ENCODE measurements at regions not wholly inside any gene's neighbourhood (a gene's known extent, or its start where the extent isn't known, plus 50 kb on each side); places are given as distances from the start of the nearest gene placed in this dataset.

DNA sequence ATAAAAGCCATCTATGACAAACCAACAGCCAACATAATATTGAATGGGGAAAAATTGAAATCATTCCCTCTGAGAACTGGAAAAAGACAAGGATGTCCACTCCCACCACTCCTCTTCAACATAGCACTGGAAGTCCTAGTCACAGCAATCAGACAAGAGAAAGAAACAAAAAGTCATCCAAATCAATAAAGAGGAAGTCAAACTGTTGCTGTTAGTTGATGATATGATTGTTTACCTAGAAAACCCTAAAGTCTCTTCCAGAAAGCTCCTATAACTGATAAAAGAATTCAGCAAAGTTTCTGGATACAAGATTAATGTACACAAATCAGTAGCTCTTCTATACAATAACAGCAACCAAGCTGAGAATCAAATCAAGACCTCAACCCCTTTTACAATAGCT is 285.1 kb upstream of the PHF14 start:
- TF ChIP-seq EZH2 (IDR thresholded peaks at IDR 0.05; ENCODE audit: borderline replicate concordance, low read length), result no peak
- TF ChIP-seq, protein P1, sequence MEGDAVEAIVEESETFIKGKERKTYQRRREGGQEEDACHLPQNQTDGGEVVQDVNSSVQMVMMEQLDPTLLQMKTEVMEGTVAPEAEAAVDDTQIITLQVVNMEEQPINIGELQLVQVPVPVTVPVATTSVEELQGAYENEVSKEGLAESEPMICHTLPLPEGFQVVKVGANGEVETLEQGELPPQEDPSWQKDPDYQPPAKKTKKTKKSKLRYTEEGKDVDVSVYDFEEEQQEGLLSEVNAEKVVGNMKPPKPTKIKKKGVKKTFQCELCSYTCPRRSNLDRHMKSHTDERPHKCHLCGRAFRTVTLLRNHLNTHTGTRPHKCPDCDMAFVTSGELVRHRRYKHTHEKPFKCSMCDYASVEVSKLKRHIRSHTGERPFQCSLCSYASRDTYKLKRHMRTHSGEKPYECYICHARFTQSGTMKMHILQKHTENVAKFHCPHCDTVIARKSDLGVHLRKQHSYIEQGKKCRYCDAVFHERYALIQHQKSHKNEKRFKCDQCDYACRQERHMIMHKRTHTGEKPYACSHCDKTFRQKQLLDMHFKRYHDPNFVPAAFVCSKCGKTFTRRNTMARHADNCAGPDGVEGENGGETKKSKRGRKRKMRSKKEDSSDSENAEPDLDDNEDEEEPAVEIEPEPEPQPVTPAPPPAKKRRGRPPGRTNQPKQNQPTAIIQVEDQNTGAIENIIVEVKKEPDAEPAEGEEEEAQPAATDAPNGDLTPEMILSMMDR (IDR thresholded peaks at IDR 0.05; ENCODE audit: low read length), result no peak
- no peaks in the 10 kb centered on the region for H3K36me3 ChIP-seq (ENCODE audit: insufficient read depth, low read length)

GRCh38 chr7:10696064-10696463 is 277.6 kb upstream of the PHF14 start:
- no peak overlapping the region for H3K4me3 ChIP-seq (ENCODE audit: low read depth, low read length, poor library complexity, severe bottlenecking)
- no peaks in the 10 kb centered on the region for H3K9me3 ChIP-seq (ENCODE audit: low read length)
- no peaks in the 10 kb centered on the region for H3K4me1 ChIP-seq (ENCODE audit: insufficient read depth, low read length, severe bottlenecking)
- H3K4me2 ChIP-seq (ENCODE audit: low read length), result no peak overlapping the region
- no peak overlapping the region for H3K27ac ChIP-seq (ENCODE audit: low read depth, low read length, poor library complexity, severe bottlenecking)
- no peaks in the 10 kb centered on the region for H3K27me3 ChIP-seq (ENCODE audit: insufficient read depth, low read length)
- no peak overlapping the region for H3K9ac ChIP-seq (ENCODE audit: low read length)
- no peaks in the 10 kb centered on the region for H4K20me1 ChIP-seq (ENCODE audit: insufficient read depth, low read length)
- no peaks in the 10 kb centered on the region for H3K9me2 ChIP-seq (ENCODE audit: low read depth, low read length)
- no peaks in the 10 kb centered on the region for H3F3A ChIP-seq (ENCODE audit: insufficient read depth, low read length)
- H3K79me2 ChIP-seq (ENCODE audit: insufficient read depth, low read length), result no peaks in the 10 kb centered on the region
- TF ChIP-seq, protein P1 (IDR thresholded peaks at IDR 0.05; ENCODE audit: low read length), result no peak
- no peak for TF ChIP-seq EZH2 (IDR thresholded peaks at IDR 0.05; ENCODE audit: borderline replicate concordance, low read length)
- H2AFZ ChIP-seq (ENCODE audit: low read length), result no peak overlapping the region
- no peaks in the 10 kb centered on the region for H3K36me3 ChIP-seq (ENCODE audit: insufficient read depth, low read length)

More for the DNA sequence above, 285.1 kb upstream of the PHF14 start:
- H3K9me2 ChIP-seq (ENCODE audit: low read depth, low read length), result no peaks in the 10 kb centered on the region
- no peaks in the 10 kb centered on the region for H4K20me1 ChIP-seq (ENCODE audit: insufficient read depth, low read length)
- no peaks in the 10 kb centered on the region for H3K79me2 ChIP-seq (ENCODE audit: insufficient read depth, low read length)
- no peak overlapping the region for H3K27ac ChIP-seq (ENCODE audit: low read depth, low read length, poor library complexity, severe bottlenecking)
- no peak overlapping the region for H2AFZ ChIP-seq (ENCODE audit: low read length)
- no peak overlapping the region for H3K9ac ChIP-seq (ENCODE audit: low read length)
- no peaks in the 10 kb centered on the region for H3F3A ChIP-seq (ENCODE audit: insufficient read depth, low read length)
- no peak overlapping the region for H3K4me3 ChIP-seq (ENCODE audit: low read depth, low read length, poor library complexity, severe bottlenecking)
- H3K27me3 ChIP-seq (ENCODE audit: insufficient read depth, low read length), result no peaks in the 10 kb centered on the region
- H3K9me3 ChIP-seq (ENCODE audit: low read length), result no peaks in the 10 kb centered on the region
- H3K4me1 ChIP-seq (ENCODE audit: insufficient read depth, low read length, severe bottlenecking), result no peaks in the 10 kb centered on the region
- H3K4me2 ChIP-seq (ENCODE audit: low read length), result no peak overlapping the region

- TF ChIP-seq EZH2 (IDR thresholded peaks at IDR 0.05; ENCODE audit: borderline replicate concordance, low read length), result no peak
- TF ChIP-seq, protein P1 (IDR thresholded peaks at IDR 0.05; ENCODE audit: low read length), result no peak
- H3K9me3 ChIP-seq (ENCODE audit: low read length), result no peaks in the 10 kb centered on the region
- no peaks in the 10 kb centered on the region for H3K4me1 ChIP-seq (ENCODE audit: insufficient read depth, low read length, severe bottlenecking)
- H3K9ac ChIP-seq (ENCODE audit: low read length), result no peak overlapping the region
- no peaks in the 10 kb centered on the region for H3K36me3 ChIP-seq (ENCODE audit: insufficient read depth, low read length)
- H2AFZ ChIP-seq (ENCODE audit: low read length), result no peak overlapping the region
- no peak overlapping the region for H3K4me3 ChIP-seq (ENCODE audit: low read depth, low read length, poor library complexity, severe bottlenecking)
- H3F3A ChIP-seq (ENCODE audit: insufficient read depth, low read length), result no peaks in the 10 kb centered on the region
- H4K20me1 ChIP-seq (ENCODE audit: insufficient read depth, low read length), result no peaks in the 10 kb centered on the region
- H3K27me3 ChIP-seq (ENCODE audit: insufficient read depth, low read length), result no peaks in the 10 kb centered on the region
- no peak overlapping the region for H3K27ac ChIP-seq (ENCODE audit: low read depth, low read length, poor library complexity, severe bottlenecking)
- H3K79me2 ChIP-seq (ENCODE audit: insufficient read depth, low read length), result no peaks in the 10 kb centered on the region
- no peak overlapping the region for H3K4me2 ChIP-seq (ENCODE audit: low read length)
- no peaks in the 10 kb centered on the region for H3K9me2 ChIP-seq (ENCODE audit: low read depth, low read length)
Measured at GRCh38 chr7:10703059-10703458, 270.6 kb upstream of the PHF14 start.

All from OCI-LY1 (cell line).